Activated naive CD8-positive, alpha-beta T cell treated with anti-CD3 and anti-CD28 coated beads for 36 hours (primary cell): ENCODE measurements at regions not wholly inside any gene's neighbourhood (a gene's known extent, or its start where the extent isn't known, plus 50 kb on each side); places are given as distances from the start of the nearest gene placed in this dataset.

Experiments used
- DNase-seq: peaks from one replicate; pipeline ENCODE4 v3.0.0; 2021
- H3K27ac Mint-ChIP-seq: one replicate; pipeline ENCODE4 v1.8.0; 2022; ENCODE audit warnings: mild to moderate bottlenecking, moderate library complexity, mixed read lengths
- H3K27me3 Mint-ChIP-seq: one replicate; pipeline ENCODE4 v1.8.0; 2022; ENCODE audit warnings: mild to moderate bottlenecking, mixed read lengths
- H3K36me3 Mint-ChIP-seq: one replicate; pipeline ENCODE4 v1.8.0; 2021; ENCODE audit warnings: mild to moderate bottlenecking, mixed read lengths
- H3K4me1 Mint-ChIP-seq: one replicate; pipeline ENCODE4 v1.8.0; 2021; ENCODE audit warnings: mixed read lengths
- H3K4me3 Mint-ChIP-seq: one replicate; pipeline ENCODE4 v1.8.0; 2022; ENCODE audit warnings: mild to moderate bottlenecking, moderate library complexity, mixed read lengths
- H3K9me3 Mint-ChIP-seq: one replicate; pipeline ENCODE4 v1.8.0; 2022; ENCODE audit warnings: mixed read lengths

DNA sequence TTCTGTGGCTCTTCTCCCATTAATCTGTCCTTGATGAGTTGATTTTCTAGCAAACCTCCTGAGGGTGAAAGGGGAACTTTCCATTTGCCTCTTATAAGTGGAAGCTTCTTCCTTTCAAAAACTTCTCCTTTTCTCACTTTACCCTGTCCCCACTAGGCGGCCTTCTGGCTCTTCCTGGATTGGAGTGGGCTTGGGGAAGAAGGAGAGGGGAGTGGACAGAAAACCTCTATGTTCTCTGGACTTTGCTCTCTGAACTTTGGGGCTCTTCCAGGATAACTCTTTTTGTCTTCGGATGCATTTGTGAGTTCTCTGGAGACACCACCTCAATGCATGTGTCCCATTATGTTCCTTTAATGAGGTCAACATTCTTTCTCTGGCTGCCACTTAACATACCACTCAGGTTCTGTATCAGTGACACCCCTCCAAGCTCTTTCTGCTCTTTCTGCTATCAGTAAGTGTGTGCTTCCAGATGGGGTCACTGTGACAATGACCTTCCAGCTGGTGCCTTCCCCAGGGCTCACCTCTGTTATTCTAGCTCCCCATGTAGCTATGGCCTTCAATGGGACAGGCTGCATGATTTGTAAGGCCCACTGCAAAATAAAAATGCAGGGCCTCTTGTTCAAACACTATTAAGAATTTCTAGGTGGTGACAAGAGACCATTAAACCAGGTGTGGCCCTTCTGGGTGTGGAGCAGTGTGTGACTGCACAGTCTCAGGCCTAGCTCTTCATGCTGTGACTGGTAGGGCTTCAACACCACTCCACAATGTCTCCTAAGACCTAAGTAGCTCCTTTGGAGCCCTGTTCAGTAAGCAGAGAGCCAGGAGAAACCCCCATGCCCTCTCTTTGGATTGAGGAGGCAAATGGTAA, 389.2 kb downstream of the EFNB2 start:
- Mint-ChIP-seq H3K27me3 (no peaks in the 10 kb centered on the region), H3K27ac (no peak overlapping the region), H3K36me3 (no peaks in the 10 kb centered on the region), H3K4me1 (no peaks in the 10 kb centered on the region), H3K4me3 (no peak overlapping the region), H3K9me3 (no peaks in the 10 kb centered on the region)
- DNase-seq: no peak

DNA sequence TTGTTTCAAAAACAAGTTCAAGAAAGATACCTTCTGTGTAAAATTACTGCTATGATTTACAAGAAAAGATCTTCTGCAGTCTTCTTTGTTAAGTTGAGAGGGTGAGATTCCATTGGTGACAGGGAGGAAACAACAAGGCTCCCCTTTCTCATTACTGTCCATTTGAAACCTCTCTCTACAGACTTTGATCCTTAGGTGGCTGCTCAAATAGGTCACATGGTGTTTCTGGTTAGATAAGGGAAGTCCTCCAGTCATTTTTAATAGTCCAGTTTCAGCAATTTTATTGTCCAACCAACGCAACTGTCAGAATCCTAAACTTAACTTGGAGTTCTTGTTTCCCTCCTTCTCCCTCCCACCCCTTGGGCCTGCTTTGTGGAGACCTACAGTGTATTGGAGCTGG, 390.4 kb downstream of the EFNB2 start:
- Mint-ChIP-seq H3K4me3 (no peak overlapping the region), H3K27ac (no peak overlapping the region), H3K9me3 (no peaks in the 10 kb centered on the region), H3K36me3 (no peaks in the 10 kb centered on the region), H3K27me3 (no peaks in the 10 kb centered on the region), H3K4me1 (no peaks in the 10 kb centered on the region)
- DNase-seq: no peak

DNA sequence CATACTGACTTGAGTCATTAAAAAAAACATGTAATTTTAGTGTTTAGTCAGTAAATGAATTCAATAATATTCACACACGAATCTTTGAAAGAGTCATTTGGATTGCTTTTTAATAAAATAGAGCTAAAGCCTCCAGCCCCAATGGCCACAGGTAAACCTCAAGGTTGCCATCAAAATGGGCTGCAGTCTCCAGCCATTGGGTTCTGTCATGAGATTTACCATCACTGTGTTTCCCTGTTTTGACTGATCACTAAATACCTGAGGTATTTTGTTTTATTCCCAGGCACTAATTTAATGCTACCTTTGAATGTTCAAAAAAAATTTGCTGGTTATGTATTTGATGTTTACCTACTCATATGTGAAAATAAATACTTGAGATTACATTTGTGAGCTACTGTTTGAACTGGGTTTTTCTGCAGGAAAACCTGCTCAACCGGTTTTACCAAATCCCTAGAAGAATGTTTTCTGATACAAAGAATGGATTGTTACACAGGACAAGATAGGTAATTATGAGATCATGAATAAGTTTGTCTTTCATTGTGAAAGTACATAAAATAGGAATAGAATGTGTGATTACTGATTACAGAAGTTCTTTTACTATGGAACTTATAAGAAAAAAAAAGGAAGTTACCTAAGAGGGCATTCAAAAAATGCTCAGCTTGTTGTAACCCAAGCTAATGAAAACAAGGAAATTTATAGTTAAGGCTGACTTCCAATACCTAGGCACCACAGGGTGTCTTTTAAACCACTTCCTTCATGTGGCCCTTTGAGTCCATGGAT, 391.3 kb downstream of the EFNB2 start:
- Mint-ChIP-seq H3K4me3 (no peak overlapping the region), H3K27me3 (no peaks in the 10 kb centered on the region), H3K4me1 (no peaks in the 10 kb centered on the region), H3K36me3 (no peaks in the 10 kb centered on the region), H3K27ac (no peak overlapping the region), H3K9me3 (no peaks in the 10 kb centered on the region)
- no peak for DNase-seq

DNA sequence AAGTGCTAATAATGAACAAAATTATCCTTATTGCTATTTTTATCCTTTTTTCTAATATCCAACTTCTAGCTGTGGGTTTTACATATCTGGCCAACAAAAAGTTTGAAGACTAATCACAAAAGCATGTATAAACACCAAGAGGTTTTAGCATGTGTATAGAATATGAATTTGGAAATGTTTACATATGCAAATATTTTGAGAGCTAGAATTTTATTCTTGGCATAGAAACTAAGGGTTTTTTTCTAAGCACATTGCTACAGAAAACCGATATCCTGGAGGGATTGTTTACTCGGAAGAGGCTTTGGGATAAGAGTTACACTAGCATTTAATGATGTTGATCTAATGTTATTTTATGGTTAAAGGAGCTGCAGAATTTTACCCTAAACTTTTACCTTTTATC, 392.1 kb downstream of the EFNB2 start:
- H3K9me3 Mint-ChIP-seq: no peaks in the 10 kb centered on the region
- no peaks in the 10 kb centered on the region for H3K4me1 Mint-ChIP-seq
- no peak overlapping the region for H3K4me3 Mint-ChIP-seq
- H3K36me3 Mint-ChIP-seq: no peaks in the 10 kb centered on the region
- H3K27ac Mint-ChIP-seq: no peak overlapping the region
- no peaks in the 10 kb centered on the region for H3K27me3 Mint-ChIP-seq
- no peak for DNase-seq

DNA sequence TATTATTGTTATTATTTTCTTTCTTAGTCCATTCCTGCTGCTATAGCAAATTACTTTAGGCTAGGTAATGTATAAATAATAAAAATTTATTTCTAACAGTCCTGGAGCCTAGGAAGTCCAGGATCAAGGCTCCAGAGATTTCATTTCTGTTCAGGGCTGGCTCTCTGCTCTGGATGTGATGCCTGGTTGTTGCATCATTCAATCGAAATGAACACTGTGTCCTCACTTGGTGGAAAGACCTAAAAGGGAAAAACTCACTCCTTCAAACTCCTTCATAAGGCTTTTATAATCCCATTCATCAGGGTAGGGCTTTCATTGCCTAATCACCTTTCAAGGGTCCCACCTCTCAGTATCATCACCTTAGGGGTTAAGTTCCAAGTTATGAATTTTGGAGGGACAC, 395.0 kb downstream of the EFNB2 start:
- no peaks in the 10 kb centered on the region for H3K4me1 Mint-ChIP-seq
- no peak overlapping the region for H3K27ac Mint-ChIP-seq
- H3K36me3 Mint-ChIP-seq: no peaks in the 10 kb centered on the region
- no peak for DNase-seq
- H3K9me3 Mint-ChIP-seq: no peaks in the 10 kb centered on the region
- H3K4me3 Mint-ChIP-seq: no peak overlapping the region
- H3K27me3 Mint-ChIP-seq: no peaks in the 10 kb centered on the region

DNA sequence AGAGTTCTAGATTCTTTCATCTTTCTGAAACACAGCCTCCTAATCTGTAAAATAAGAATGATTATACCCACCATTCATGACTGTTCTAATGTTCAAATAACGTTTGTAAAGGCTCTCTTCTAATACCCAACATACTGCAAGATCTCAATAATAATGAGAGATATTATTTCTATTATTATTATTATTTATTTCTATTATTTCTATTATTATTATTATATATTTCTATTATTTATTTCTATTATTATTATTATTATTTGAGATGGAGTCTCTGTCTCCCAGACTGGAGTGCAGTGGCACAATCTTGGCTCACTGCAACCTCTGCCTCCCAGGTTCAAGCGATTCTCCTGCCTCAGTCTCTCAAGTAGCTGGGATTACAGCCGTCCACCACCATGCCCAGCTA, 395.5 kb downstream of the EFNB2 start:
- Mint-ChIP-seq H3K27me3 (peaks cover 4% of the 10 kb centered on the region), H3K36me3 (no peaks in the 10 kb centered on the region), H3K9me3 (no peaks in the 10 kb centered on the region), H3K4me3 (no peak overlapping the region), H3K4me1 (no peaks in the 10 kb centered on the region), H3K27ac (no peak overlapping the region)
- no peak for DNase-seq

DNA sequence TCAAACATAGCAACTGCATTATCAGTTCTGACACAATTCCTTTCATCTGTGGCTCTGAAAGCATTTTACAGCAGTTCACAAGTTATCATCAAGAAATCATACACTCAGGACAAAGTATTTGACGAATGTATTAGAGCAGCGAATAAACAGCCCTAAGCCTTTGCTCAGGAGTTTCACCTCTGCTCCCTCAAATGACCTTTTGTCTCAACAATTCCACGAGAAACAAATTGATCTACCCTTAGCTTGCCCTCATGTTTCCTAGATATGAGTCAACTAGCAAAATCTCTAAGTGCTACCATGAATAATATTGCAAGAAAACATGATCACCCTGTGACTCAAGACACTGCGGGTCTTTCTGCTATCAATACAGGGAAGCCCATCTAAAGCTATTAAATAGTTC, 396.1 kb downstream of the EFNB2 start:
- Mint-ChIP-seq H3K27ac (no peak overlapping the region), H3K4me1 (no peaks in the 10 kb centered on the region), H3K36me3 (no peaks in the 10 kb centered on the region), H3K4me3 (no peak overlapping the region), H3K9me3 (peaks cover 2% of the 10 kb centered on the region), H3K27me3 (peaks cover 4% of the 10 kb centered on the region)
- DNase-seq: no peak

DNA sequence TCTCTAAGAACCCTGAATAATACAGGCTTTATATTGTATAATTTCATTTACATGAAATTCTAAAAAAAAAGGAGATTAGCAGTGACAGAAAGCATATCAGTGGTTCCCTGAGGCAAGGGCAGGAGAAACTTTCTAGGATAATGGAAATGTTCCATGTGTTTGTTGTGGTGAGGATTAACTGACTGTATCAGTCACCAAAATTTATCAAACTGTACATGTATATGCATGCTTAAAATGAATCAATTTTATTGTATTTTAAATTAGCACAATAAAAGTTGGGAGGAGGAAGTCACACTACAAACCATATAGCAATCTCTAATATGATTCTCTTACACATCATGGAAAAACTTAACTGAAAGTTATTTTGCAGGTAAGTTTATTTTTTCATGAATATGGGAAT, 396.8 kb downstream of the EFNB2 start:
- peaks cover 4% of the 10 kb centered on the region for H3K27me3 Mint-ChIP-seq
- no peaks in the 10 kb centered on the region for H3K4me1 Mint-ChIP-seq
- H3K36me3 Mint-ChIP-seq: no peaks in the 10 kb centered on the region
- no peak for DNase-seq
- H3K27ac Mint-ChIP-seq: no peak overlapping the region
- no peak overlapping the region for H3K4me3 Mint-ChIP-seq
- H3K9me3 Mint-ChIP-seq: peaks cover 3% of the 10 kb centered on the region

DNA sequence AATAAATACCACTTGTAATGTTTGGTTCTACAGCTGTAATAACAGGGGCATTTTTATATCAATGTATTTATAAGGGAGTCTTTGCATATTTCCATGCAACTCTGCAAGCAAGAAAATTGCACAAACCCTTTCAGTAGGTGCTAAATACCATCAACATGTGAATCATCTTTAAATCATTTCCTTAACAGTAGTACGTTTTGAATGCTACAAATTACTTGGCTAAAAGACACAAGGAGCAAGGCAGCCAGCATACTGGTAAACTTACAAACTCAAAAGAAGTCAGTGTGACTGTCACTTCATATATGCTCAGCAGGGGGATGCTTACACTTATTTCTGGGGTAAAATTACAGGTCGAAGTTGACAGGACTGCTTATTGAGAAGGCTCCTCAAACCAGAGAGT, 402.4 kb downstream of the EFNB2 start:
- H3K9me3 Mint-ChIP-seq: peaks cover 3% of the 10 kb centered on the region
- no peak for DNase-seq
- no peaks in the 10 kb centered on the region for H3K36me3 Mint-ChIP-seq
- no peak overlapping the region for H3K27ac Mint-ChIP-seq
- peaks cover 12% of the 10 kb centered on the region for H3K27me3 Mint-ChIP-seq
- H3K4me1 Mint-ChIP-seq: no peaks in the 10 kb centered on the region
- no peak overlapping the region for H3K4me3 Mint-ChIP-seq

DNA sequence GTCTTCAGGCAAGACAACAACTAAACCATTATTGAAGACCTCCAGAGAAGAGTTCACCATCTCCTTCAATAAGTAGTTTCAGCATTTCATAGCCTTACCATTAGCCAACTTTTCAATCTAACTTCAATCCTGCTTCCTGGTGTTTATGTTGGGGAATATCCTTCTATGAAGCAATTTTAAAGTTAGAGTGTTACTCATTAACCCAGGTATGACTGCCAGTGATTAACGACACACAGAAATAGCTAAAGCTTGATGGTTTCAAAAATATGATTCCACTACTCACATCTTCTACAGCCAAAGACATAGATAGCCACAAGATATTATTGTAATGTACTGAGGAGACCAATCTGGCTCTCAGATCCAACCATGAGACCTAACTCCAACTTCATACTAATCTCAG, 403.2 kb downstream of the EFNB2 start:
- Mint-ChIP-seq H3K4me1 (no peaks in the 10 kb centered on the region), H3K4me3 (no peak overlapping the region), H3K27ac (no peak overlapping the region)

DNA sequence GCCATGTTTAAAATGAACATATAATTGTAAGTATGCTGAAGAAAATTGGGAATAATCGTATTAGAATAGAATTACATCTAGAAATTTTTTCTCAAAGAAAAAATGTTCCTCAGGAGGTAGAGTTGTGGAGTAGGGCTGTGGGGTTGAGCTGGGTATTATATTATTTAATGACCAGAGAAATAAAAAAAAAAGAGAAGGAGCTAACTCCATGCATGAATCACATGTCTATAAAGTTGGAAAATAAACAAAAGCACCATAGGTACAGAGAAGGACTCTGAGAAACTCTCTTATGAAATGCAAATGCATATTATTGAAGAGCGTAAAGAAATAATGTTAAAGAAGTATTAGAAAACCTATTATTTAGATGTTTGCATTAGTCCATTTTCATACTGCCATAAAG, 405.5 kb downstream of the EFNB2 start:
- H3K27ac Mint-ChIP-seq: no peak overlapping the region
- peaks cover 8% of the 10 kb centered on the region for H3K27me3 Mint-ChIP-seq
- no peaks in the 10 kb centered on the region for H3K36me3 Mint-ChIP-seq
- no peak for DNase-seq
- H3K4me1 Mint-ChIP-seq: no peaks in the 10 kb centered on the region
- H3K4me3 Mint-ChIP-seq: no peak overlapping the region
- peaks cover 3% of the 10 kb centered on the region for H3K9me3 Mint-ChIP-seq

More for the DNA sequence above, 403.2 kb downstream of the EFNB2 start:
- Mint-ChIP-seq H3K9me3 (peaks cover 3% of the 10 kb centered on the region), H3K36me3 (no peaks in the 10 kb centered on the region), H3K27me3 (peaks cover 12% of the 10 kb centered on the region)
- no peak for DNase-seq

DNA sequence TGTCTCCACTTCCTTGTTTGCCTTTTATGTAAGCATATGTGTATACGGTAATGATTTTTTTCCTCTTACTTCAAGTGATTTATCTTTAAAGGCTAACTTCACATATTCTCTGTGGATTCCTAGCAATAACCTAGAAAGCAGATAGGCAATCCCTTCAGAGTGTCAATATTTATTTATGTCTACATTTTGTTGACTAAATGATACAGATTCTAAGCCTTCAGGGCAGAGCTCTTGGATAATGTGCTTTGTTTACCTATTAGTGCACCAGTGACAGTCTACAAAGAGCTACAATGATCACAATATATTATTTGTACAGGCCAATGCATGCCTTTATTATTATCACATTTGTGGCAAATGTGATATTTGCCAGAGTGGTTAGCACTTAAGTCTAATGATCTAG, 406.2 kb downstream of the EFNB2 start:
- Mint-ChIP-seq H3K27me3 (peaks cover 8% of the 10 kb centered on the region), H3K4me3 (no peak overlapping the region), H3K36me3 (no peaks in the 10 kb centered on the region), H3K4me1 (no peaks in the 10 kb centered on the region), H3K9me3 (no peaks in the 10 kb centered on the region), H3K27ac (no peak overlapping the region)
- DNase-seq: no peak

DNA sequence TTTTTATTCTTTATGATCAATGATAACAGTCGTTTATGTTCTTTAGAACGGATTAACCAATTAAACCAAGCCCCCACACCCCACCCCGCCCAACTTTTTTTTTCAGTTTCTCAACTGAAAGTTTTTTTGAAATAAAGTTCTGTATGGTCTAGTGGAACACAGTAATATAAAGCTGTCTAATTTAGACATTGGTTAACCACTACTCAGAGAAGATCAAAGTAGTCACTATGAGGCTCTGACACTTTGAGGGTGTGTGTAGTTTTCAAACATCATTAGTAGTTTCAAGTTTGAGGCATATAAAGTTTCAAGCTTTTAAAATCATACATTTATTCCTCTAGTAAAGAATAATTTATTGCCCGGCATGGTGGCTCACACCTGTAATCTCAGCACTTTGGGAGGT, 413.2 kb downstream of the EFNB2 start:
- H3K9me3 Mint-ChIP-seq: no peaks in the 10 kb centered on the region
- H3K27me3 Mint-ChIP-seq: peaks cover 6% of the 10 kb centered on the region
- DNase-seq: no peak
- no peak overlapping the region for H3K27ac Mint-ChIP-seq
- no peaks in the 10 kb centered on the region for H3K36me3 Mint-ChIP-seq
- no peaks in the 10 kb centered on the region for H3K4me1 Mint-ChIP-seq
- H3K4me3 Mint-ChIP-seq: no peak overlapping the region

DNA sequence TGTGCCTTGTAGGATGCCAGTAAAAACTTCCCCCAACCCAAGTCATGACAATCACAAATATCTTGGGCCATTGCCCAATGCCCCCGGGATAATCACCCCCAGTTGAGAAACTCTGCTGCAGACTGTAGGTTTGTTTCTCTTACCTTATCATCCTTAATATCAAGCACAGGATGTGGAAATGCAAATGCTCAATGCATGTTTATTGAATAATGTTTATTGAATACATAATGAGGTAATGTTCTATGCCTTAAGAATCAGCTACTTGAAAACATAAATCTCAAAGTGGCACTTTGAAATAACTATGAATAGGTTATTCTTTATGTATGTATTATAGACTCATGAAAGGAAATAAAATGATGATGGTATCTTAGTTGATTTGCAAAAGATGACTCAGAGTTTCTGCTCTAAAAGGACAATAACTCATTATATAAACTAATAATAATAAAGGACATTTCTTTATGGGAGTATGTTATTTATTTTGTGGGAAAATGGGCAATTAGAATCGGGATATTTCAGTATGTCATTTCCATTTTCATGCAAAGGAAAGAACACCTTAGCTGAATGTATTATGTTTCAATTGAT, 414.2 kb downstream of the EFNB2 start:
- H3K27ac Mint-ChIP-seq: no peak overlapping the region
- no peaks in the 10 kb centered on the region for H3K36me3 Mint-ChIP-seq
- no peak for DNase-seq
- H3K9me3 Mint-ChIP-seq: no peaks in the 10 kb centered on the region
- H3K27me3 Mint-ChIP-seq: peaks cover 6% of the 10 kb centered on the region
- H3K4me3 Mint-ChIP-seq: no peak overlapping the region
- H3K4me1 Mint-ChIP-seq: no peaks in the 10 kb centered on the region

DNA sequence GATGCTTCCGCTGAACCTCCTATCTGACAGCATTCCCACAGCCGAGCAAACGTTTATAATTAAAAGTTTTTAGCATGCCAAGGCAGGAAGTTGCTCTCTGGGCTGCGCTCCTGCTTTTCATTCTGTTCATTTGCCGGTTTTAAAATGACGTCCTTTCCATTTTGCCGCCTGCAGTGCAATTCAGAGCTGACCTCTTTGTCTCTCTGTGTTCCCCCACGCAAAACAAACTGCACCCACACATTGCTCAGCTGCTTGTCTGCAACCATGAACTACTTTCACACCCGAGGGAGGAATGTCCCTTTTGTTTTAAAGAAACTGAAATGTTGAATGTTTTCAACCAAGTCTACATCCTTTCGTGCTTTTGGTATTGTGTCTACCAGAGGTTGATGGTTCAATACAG, 416.5 kb downstream of the EFNB2 start:
- H3K9me3 Mint-ChIP-seq: no peaks in the 10 kb centered on the region
- no peak overlapping the region for H3K4me3 Mint-ChIP-seq
- peaks cover 9% of the 10 kb centered on the region for H3K27me3 Mint-ChIP-seq
- DNase-seq: no peak
- H3K36me3 Mint-ChIP-seq: no peaks in the 10 kb centered on the region
- H3K27ac Mint-ChIP-seq: no peak overlapping the region
- no peaks in the 10 kb centered on the region for H3K4me1 Mint-ChIP-seq
